HepG2 (cell line): ENCODE measurements at regions not wholly inside any gene's neighbourhood (a gene's known extent, or its start where the extent isn't known, plus 50 kb on each side); places are given as distances from the start of the nearest gene placed in this dataset.

Source experiments
- ARID2 ChIP-seq: sonication (generic); formaldehyde crosslinking; IDR thresholded peaks from 2 replicates; pipeline ENCODE4 v1.8.1; 2022; ENCODE audit warnings: mild to moderate bottlenecking, missing genetic modification reagents, borderline replicate concordance
- EP300 ChIP-seq, 3 experiments: sonication (generic) in 1 of 3; formaldehyde crosslinking in 1 of 3; IDR thresholded peaks; 2 replicates each; pipeline versions ENCODE4 v1.5.1 to v1.6.1; 2011 to 2020; ENCODE audit warnings: low read depth in 2 of 3, low read length in 2 of 3, borderline replicate concordance in 1 of 3, improper control_type of control experiment in 1 of 3, mild to moderate bottlenecking in 1 of 3, missing genetic modification reagents in 1 of 3, moderate library complexity in 1 of 3
- GABPB1 ChIP-seq: IDR thresholded peaks from 2 replicates; pipeline ENCODE4 v1.6.1; 2016; ENCODE audit warnings: mild to moderate bottlenecking, missing genetic modification reagents, moderate library complexity, missing compliant biosample characterization
- POLR2AphosphoS5 ChIP-seq: IDR thresholded peaks from 2 replicates; pipeline ENCODE4 v1.6.1; 2012; ENCODE audit warnings: low read depth, low read length
- TAF1 ChIP-seq: sonication (generic); formaldehyde crosslinking; IDR thresholded peaks from 2 replicates; pipeline ENCODE4 v1.4.0; 2020; ENCODE audit warnings: missing genetic modification reagents
- TF ChIP-seq, protein P1 (sequence below): sonication (generic); formaldehyde crosslinking; IDR thresholded peaks from 2 replicates; pipeline ENCODE4 v1.4.0; 2020; ENCODE audit warnings: mild to moderate bottlenecking, missing genetic modification reagents
- TF ChIP-seq, protein P2 (sequence below): sonication (generic); formaldehyde crosslinking; IDR thresholded peaks from 2 replicates; pipeline ENCODE4 v1.4.0; 2020; ENCODE audit warnings: missing genetic modification reagents, borderline replicate concordance
- TF ChIP-seq, protein P3 (sequence below): sonication (generic); formaldehyde crosslinking; IDR thresholded peaks from 2 replicates; pipeline ENCODE4 v1.8.0; 2022; ENCODE audit warnings: missing genetic modification reagents, low read depth, mild to moderate bottlenecking, borderline replicate concordance

DNA sequence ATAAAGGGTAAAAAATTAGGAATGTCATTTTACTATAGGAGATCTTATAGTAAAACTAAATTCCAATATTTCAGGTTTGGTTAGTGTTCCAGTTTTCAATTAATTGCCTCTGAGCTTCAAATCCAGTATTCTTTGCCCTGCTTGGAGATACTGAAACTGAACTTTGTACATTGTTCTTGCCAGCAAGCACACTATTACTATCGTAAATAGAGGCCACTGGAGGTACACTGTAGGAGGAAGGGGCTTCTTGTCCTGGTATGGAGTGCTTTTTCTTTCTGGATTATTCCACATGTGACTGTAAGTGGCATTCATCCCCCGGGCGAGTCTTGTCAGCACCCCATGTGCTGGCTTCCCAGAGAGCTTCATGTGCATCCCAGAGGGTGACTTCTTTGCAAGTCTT is 234.7 kb upstream of the PTPRZ1 start:
- no peak for TF ChIP-seq GABPB1 (CRISPR knock-in tag)
- TF ChIP-seq, protein P1, sequence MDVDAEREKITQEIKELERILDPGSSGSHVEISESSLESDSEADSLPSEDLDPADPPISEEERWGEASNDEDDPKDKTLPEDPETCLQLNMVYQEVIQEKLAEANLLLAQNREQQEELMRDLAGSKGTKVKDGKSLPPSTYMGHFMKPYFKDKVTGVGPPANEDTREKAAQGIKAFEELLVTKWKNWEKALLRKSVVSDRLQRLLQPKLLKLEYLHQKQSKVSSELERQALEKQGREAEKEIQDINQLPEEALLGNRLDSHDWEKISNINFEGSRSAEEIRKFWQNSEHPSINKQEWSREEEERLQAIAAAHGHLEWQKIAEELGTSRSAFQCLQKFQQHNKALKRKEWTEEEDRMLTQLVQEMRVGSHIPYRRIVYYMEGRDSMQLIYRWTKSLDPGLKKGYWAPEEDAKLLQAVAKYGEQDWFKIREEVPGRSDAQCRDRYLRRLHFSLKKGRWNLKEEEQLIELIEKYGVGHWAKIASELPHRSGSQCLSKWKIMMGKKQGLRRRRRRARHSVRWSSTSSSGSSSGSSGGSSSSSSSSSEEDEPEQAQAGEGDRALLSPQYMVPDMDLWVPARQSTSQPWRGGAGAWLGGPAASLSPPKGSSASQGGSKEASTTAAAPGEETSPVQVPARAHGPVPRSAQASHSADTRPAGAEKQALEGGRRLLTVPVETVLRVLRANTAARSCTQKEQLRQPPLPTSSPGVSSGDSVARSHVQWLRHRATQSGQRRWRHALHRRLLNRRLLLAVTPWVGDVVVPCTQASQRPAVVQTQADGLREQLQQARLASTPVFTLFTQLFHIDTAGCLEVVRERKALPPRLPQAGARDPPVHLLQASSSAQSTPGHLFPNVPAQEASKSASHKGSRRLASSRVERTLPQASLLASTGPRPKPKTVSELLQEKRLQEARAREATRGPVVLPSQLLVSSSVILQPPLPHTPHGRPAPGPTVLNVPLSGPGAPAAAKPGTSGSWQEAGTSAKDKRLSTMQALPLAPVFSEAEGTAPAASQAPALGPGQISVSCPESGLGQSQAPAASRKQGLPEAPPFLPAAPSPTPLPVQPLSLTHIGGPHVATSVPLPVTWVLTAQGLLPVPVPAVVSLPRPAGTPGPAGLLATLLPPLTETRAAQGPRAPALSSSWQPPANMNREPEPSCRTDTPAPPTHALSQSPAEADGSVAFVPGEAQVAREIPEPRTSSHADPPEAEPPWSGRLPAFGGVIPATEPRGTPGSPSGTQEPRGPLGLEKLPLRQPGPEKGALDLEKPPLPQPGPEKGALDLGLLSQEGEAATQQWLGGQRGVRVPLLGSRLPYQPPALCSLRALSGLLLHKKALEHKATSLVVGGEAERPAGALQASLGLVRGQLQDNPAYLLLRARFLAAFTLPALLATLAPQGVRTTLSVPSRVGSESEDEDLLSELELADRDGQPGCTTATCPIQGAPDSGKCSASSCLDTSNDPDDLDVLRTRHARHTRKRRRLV (CRISPR knock-in tag): no peak
- TF ChIP-seq EP300 (IDR thresholded peaks at IDR 0.05; ENCODE audit: low read depth in 2 of 2, low read length in 2 of 2): no peak
- TF ChIP-seq EP300 (CRISPR knock-in tag; IDR thresholded peaks at IDR 0.05; ENCODE audit: borderline replicate concordance): no peak
- TF ChIP-seq TAF1 (CRISPR knock-in tag): no peak
- TF ChIP-seq, protein P2, sequence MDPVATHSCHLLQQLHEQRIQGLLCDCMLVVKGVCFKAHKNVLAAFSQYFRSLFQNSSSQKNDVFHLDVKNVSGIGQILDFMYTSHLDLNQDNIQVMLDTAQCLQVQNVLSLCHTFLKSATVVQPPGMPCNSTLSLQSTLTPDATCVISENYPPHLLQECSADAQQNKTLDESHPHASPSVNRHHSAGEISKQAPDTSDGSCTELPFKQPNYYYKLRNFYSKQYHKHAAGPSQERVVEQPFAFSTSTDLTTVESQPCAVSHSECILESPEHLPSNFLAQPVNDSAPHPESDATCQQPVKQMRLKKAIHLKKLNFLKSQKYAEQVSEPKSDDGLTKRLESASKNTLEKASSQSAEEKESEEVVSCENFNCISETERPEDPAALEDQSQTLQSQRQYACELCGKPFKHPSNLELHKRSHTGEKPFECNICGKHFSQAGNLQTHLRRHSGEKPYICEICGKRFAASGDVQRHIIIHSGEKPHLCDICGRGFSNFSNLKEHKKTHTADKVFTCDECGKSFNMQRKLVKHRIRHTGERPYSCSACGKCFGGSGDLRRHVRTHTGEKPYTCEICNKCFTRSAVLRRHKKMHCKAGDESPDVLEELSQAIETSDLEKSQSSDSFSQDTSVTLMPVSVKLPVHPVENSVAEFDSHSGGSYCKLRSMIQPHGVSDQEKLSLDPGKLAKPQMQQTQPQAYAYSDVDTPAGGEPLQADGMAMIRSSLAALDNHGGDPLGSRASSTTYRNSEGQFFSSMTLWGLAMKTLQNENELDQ (CRISPR knock-in tag): no peak
- no peak for TF ChIP-seq POLR2AphosphoS5
- no peak for TF ChIP-seq ARID2 (CRISPR knock-in tag)
- TF ChIP-seq, protein P3, sequence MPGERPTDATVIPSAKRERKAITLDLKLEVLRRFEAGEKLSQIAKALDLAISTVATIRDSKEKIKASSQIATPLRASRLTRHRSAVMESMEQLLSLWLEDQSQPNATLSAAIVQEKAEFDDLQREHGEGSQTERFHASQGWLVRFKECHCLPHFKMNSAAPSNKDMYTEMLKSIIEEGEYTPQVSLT: no peak
